HepG2 (cell line): ENCODE measurements at regions not wholly inside any gene's neighbourhood (a gene's known extent, or its start where the extent isn't known, plus 50 kb on each side); places are given as distances from the start of the nearest gene placed in this dataset.

Source experiments
- DMAP1 ChIP-seq: IDR thresholded peaks from 2 replicates; pipeline ENCODE4 v1.6.1; 2016
- HNRNPLL ChIP-seq: fragments of 200-400 bp; formaldehyde crosslinking; IDR thresholded peaks from 2 replicates; pipeline ENCODE4 v1.6.1; 2017; ENCODE audit warnings: mild to moderate bottlenecking, low read depth, low read length; ENCODE audit not compliant: poor library complexity, severe bottlenecking
- IRF2 ChIP-seq: IDR thresholded peaks from 2 replicates; pipeline ENCODE4 v1.6.1; 2018; ENCODE audit warnings: missing genetic modification reagents, missing compliant biosample characterization
- XBP1 ChIP-seq: sonication (generic); formaldehyde crosslinking; IDR thresholded peaks from 2 replicates; pipeline ENCODE4 v1.5.0; 2020; ENCODE audit warnings: missing genetic modification reagents
- ZBTB20 ChIP-seq: sonication (generic); formaldehyde crosslinking; IDR thresholded peaks from 2 replicates; pipeline ENCODE4 v1.8.1; 2023; ENCODE audit warnings: missing genetic modification reagents, low read depth, mild to moderate bottlenecking, borderline replicate concordance
- ZSCAN29 ChIP-seq: sonication (generic); formaldehyde crosslinking; conservative IDR thresholded peaks from 2 replicates; pipeline ENCODE4 v1.4.0; 2020; ENCODE audit warnings: mild to moderate bottlenecking, missing genetic modification reagents
- TF ChIP-seq, protein P1 (sequence below): sonication (generic); formaldehyde crosslinking; IDR thresholded peaks from 2 replicates; pipeline ENCODE4 v1.5.1; 2020; ENCODE audit warnings: missing genetic modification reagents, mild to moderate bottlenecking, borderline replicate concordance
- TF ChIP-seq, protein P2 (sequence below): sonication (generic); formaldehyde crosslinking; IDR thresholded peaks from 2 replicates; pipeline ENCODE4 v1.4.0; 2020; ENCODE audit warnings: mild to moderate bottlenecking, missing genetic modification reagents
- TF ChIP-seq, protein P3 (sequence below): sonication (generic); formaldehyde crosslinking; IDR thresholded peaks from 2 replicates; pipeline ENCODE4 v1.8.0; 2022; ENCODE audit warnings: low read depth, missing genetic modification reagents

DNA sequence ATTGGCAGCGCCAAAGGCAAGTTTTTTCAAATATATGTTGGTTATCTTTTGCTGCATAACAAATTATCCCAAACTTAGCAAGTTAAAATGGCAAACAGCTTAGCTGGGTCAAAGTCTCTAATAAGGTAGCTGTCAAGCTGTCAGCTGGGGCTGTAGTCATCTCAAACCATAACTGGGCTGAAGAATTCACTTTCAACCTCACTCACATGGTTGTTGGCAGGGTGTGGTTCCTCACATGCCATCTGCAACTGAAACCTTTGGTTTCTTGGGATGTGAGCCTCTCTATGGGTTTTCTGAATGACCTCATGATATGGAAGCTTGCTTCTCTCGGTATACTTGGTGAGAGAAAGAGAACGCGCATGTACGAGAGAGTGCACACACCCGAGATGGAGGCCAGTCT is 125.4 kb downstream of the LRIG3 start (continued):
- TF ChIP-seq, protein P1, sequence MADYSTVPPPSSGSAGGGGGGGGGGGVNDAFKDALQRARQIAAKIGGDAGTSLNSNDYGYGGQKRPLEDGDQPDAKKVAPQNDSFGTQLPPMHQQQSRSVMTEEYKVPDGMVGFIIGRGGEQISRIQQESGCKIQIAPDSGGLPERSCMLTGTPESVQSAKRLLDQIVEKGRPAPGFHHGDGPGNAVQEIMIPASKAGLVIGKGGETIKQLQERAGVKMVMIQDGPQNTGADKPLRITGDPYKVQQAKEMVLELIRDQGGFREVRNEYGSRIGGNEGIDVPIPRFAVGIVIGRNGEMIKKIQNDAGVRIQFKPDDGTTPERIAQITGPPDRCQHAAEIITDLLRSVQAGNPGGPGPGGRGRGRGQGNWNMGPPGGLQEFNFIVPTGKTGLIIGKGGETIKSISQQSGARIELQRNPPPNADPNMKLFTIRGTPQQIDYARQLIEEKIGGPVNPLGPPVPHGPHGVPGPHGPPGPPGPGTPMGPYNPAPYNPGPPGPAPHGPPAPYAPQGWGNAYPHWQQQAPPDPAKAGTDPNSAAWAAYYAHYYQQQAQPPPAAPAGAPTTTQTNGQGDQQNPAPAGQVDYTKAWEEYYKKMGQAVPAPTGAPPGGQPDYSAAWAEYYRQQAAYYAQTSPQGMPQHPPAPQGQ (CRISPR knock-in tag), result no peak
- TF ChIP-seq IRF2 (CRISPR knock-in tag) (no peak), ZBTB20 (no peak), HNRNPLL (no peak), ZSCAN29 (CRISPR knock-in tag) (no peak), XBP1 (CRISPR knock-in tag) (no peak), DMAP1 (CRISPR knock-in tag) (no peak)
- TF ChIP-seq, protein P2, sequence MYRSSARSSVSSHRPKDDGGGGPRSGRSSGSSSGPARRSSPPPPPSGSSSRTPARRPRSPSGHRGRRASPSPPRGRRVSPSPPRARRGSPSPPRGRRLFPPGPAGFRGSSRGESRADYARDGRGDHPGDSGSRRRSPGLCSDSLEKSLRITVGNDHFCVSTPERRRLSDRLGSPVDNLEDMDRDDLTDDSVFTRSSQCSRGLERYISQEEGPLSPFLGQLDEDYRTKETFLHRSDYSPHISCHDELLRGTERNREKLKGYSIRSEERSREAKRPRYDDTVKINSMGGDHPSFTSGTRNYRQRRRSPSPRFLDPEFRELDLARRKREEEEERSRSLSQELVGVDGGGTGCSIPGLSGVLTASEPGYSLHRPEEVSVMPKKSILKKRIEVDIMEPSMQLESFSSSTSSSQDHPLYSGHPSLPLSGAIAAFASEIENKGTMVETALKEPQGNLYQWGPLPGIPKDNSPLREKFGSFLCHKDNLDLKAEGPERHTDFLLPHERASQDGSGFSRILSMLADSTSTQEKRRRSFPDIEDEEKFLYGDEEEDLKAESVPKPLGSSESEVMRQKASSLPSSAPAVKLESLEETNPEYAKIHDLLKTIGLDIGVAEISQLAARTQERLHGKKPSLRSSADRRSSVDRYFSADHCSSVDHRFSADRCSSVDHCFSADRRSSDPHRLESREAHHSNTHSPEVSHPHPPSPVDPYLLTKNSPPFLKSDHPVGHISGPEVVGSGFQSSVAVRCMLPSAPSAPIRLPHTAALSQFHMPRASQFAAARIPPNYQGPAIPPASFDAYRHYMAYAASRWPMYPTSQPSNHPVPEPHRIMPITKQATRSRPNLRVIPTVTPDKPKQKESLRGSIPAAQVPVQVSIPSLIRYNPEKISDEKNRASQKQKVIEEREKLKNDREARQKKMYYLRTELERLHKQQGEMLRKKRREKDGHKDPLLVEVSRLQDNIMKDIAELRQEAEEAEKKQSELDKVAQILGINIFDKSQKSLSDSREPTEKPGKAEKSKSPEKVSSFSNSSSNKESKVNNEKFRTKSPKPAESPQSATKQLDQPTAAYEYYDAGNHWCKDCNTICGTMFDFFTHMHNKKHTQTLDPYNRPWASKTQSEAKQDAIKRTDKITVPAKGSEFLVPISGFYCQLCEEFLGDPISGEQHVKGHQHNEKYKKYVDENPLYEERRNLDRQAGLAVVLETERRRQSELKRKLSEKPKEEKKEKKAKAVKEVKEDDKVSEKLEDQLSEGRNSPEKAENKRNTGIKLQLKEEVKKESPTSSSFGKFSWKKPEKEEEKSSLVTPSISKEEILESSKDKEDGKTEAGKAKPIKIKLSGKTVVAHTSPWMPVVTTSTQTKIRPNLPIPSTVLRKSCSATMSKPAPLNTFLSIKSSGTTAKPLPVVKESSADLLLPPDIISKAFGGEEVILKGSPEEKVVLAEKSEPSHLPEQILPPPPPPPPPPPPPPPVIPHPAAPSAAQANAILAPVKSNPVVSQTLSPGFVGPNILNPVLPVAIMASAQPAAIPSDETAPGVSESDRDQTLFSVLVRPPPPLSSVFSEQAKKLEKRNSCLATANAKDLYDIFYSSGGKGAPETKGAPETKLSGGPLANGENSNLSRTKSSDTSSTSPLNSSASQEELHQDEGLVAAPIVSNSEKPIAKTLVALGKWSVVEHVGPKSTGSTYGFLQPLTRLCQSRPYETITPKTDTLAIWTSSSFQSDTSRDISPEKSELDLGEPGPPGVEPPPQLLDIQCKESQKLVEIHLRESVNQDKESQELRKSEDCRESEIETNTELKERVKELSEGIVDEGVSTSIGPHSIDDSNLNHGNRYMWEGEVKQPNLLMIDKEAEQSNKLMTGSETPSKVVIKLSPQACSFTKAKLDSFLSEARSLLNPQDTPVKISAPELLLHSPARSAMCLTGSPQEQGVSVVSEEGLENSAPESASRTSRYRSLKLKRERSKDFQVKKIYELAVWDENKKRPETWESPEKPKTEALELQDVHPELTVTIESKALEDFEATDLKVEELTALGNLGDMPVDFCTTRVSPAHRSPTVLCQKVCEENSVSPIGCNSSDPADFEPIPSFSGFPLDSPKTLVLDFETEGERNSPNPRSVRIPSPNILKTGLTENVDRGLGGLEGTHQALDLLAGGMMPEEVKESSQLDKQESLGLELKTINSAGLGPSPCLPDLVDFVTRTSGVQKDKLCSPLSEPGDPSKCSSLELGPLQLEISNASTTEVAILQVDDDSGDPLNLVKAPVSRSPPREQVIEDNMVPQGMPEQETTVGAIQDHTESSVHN (CRISPR knock-in tag), result no peak
- TF ChIP-seq, protein P3, sequence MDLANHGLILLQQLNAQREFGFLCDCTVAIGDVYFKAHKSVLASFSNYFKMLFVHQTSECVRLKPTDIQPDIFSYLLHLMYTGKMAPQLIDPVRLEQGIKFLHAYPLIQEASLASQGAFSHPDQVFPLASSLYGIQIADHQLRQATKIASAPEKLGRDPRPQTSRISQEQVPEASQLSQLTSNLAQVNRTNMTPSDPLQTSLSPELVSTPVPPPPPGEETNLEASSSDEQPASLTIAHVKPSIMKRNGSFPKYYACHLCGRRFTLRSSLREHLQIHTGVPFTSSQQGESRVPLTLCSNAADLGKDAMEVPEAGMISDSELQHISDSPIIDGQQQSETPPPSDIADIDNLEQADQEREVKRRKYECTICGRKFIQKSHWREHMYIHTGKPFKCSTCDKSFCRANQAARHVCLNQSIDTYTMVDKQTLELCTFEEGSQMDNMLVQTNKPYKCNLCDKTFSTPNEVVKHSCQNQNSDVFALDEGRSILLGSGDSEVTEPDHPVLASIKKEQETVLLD (CRISPR knock-in tag), result no peak
